ENCODE measurements at regions not wholly inside any gene's neighbourhood (a gene's known extent, or its start where the extent isn't known, plus 50 kb on each side); places are given as distances from the start of the nearest gene placed in this dataset.

GRCh38 chr4:180101348-180102083, 2141.7 kb upstream of the TENM3 start:
- no peak for DNase-seq

- no peak for DNase-seq
Observed at GRCh38 chr4:180103794-180104193, 2139.4 kb upstream of the TENM3 start.

- DNase-seq: no peak
Observed at GRCh38 chr4:180105362-180105761, 2137.8 kb upstream of the TENM3 start.

GRCh38 chr4:180106122-180106521, 2137.1 kb upstream of the TENM3 start:
- no peak for DNase-seq

GRCh38 chr4:180106997-180107396, 2136.2 kb upstream of the TENM3 start:
- no peak for DNase-seq

- DNase-seq: no peak
Observed at GRCh38 chr4:180116840-180117239, 2126.4 kb upstream of the TENM3 start.

- no peak for DNase-seq
Observed at GRCh38 chr4:180120068-180120467, 2123.1 kb upstream of the TENM3 start.

- DNase-seq: no peak
Observed at GRCh38 chr4:180134091-180134866, 2108.9 kb upstream of the TENM3 start.

GRCh38 chr4:180141734-180142133, 2101.5 kb upstream of the TENM3 start:
- no peak for DNase-seq

GRCh38 chr4:180148737-180149136, 2094.5 kb upstream of the TENM3 start:
- DNase-seq: no peak

GRCh38 chr4:180150818-180151217, 2092.4 kb upstream of the TENM3 start:
- DNase-seq: no peak

- DNase-seq: no peak
Observed at GRCh38 chr4:180152831-180153230, 2090.4 kb upstream of the TENM3 start.

- no peak for DNase-seq
Observed at GRCh38 chr4:180153587-180153986, 2089.6 kb upstream of the TENM3 start.

- no peak for DNase-seq
Observed at GRCh38 chr4:180156684-180157083, 2086.5 kb upstream of the TENM3 start.

- no peak for DNase-seq
Observed at GRCh38 chr4:180160195-180160983, 2082.8 kb upstream of the TENM3 start.

GRCh38 chr4:180164799-180165198, 2078.4 kb upstream of the TENM3 start:
- no peak for DNase-seq

- DNase-seq: no peak
Observed at GRCh38 chr4:180169394-180169793, 2073.8 kb upstream of the TENM3 start.

GRCh38 chr4:180169966-180170365, 2073.2 kb upstream of the TENM3 start:
- no peak for DNase-seq

- DNase-seq: no peak
Observed at GRCh38 chr4:180179146-180179545, 2064.1 kb upstream of the TENM3 start.

- DNase-seq: no peak
Observed at GRCh38 chr4:180189666-180190065, 2053.5 kb upstream of the TENM3 start.

- no peak for DNase-seq
Observed at GRCh38 chr4:180190382-180190781, 2052.8 kb upstream of the TENM3 start.

- no peak for DNase-seq
Observed at GRCh38 chr4:180197471-180197870, 2045.7 kb upstream of the TENM3 start.

- DNase-seq: no peak
Observed at GRCh38 chr4:180203349-180203748, 2039.9 kb upstream of the TENM3 start.

GRCh38 chr4:180205276-180205675, 2037.9 kb upstream of the TENM3 start:
- no peak for DNase-seq
